Panc1 (cell line): ENCODE measurements at regions not wholly inside any gene's neighbourhood (a gene's known extent, or its start where the extent isn't known, plus 50 kb on each side); places are given as distances from the start of the nearest gene placed in this dataset.

Source experiments
- POLR2AphosphoS5 ChIP-seq: IDR thresholded peaks from 2 replicates; pipeline ENCODE4 v1.6.1; 2012; ENCODE audit warnings: mild to moderate bottlenecking, low read depth, low read length, moderate library complexity
- TF ChIP-seq, protein P1 (sequence below): fragments of 450-650 bp; IDR thresholded peaks from 2 replicates; pipeline ENCODE4 v1.5.1; 2017; ENCODE audit warnings: mild to moderate bottlenecking

DNA sequence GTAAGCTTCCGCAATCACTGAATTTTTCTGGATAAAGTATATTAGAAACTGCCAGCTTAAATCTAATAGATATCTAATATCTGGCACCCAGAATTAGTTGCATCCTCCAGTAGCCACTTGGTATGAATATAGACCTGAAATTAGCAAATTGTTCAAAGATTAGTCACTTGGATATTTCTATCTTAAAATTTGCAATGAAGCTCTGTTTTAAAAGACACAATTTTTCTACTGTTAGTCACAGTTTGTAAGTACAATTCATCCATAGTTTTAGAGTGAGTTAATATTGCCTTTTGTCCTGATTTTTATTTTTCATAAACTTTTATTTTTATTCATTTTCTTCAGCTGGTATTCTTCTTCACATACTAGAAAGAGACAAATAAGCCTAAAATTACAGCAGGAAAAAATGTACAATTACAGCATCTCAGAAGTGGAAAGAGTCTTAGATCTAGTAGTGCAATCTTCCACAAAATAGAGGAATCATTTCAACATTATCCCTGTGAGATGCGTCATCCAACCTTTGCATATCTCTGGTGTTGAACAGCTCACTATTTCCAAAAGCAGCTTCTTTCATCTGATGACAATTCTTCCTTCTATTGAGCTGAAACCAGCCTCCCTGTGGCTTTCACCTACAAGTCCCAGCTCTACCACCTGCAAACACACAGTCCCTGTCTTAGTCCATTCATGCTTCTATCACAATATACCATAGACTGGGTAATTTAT lies 190.0 kb upstream of the AR start:
- TF ChIP-seq, protein P1, sequence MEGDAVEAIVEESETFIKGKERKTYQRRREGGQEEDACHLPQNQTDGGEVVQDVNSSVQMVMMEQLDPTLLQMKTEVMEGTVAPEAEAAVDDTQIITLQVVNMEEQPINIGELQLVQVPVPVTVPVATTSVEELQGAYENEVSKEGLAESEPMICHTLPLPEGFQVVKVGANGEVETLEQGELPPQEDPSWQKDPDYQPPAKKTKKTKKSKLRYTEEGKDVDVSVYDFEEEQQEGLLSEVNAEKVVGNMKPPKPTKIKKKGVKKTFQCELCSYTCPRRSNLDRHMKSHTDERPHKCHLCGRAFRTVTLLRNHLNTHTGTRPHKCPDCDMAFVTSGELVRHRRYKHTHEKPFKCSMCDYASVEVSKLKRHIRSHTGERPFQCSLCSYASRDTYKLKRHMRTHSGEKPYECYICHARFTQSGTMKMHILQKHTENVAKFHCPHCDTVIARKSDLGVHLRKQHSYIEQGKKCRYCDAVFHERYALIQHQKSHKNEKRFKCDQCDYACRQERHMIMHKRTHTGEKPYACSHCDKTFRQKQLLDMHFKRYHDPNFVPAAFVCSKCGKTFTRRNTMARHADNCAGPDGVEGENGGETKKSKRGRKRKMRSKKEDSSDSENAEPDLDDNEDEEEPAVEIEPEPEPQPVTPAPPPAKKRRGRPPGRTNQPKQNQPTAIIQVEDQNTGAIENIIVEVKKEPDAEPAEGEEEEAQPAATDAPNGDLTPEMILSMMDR, result no peak
- TF ChIP-seq POLR2AphosphoS5, result no peak
